OCI-LY1 (cell line): ENCODE measurements at regions not wholly inside any gene's neighbourhood (a gene's known extent, or its start where the extent isn't known, plus 50 kb on each side); places are given as distances from the start of the nearest gene placed in this dataset.

Experiments
- H2AFZ ChIP-seq: fragments of 200-600 bp; sonication (generic), shearing (Covaris generic); 2 replicates; pipeline ENCODE4 v1.6.0; 2014; ENCODE audit warnings: antibody characterized with exemption, mild to moderate bottlenecking, low read length
- H3F3A ChIP-seq: fragments of 200-600 bp; sonication (generic), shearing (Covaris generic); 2 replicates; pipeline ENCODE4 v1.6.0; 2014; ENCODE audit warnings: mild to moderate bottlenecking, antibody characterized with exemption, low read length, moderate library complexity; ENCODE audit not compliant: insufficient read depth
- H3K27ac ChIP-seq: fragments of 200-600 bp; sonication (generic); 2 replicates; pipeline ENCODE4 v1.5.1; 2014; ENCODE audit warnings: low read length, mixed run types, mild to moderate bottlenecking, low read depth; ENCODE audit not compliant: poor library complexity, severe bottlenecking
- H3K27me3 ChIP-seq: fragments of 200-600 bp; sonication (generic); 2 replicates; pipeline ENCODE4 v1.6.0; 2014; ENCODE audit warnings: antibody characterized with exemption, mild to moderate bottlenecking, low read length, moderate library complexity; ENCODE audit not compliant: insufficient read depth
- H3K36me3 ChIP-seq: fragments of 200-600 bp; sonication (generic); 2 replicates; pipeline ENCODE4 v1.6.1; 2014; ENCODE audit warnings: mild to moderate bottlenecking, antibody characterized with exemption, low read length, moderate library complexity, mixed read lengths; ENCODE audit not compliant: insufficient read depth
- H3K4me1 ChIP-seq: fragments of 200-600 bp; sonication (generic); 2 replicates; pipeline ENCODE4 v1.5.1; 2014; ENCODE audit warnings: mild to moderate bottlenecking, low read length, moderate library complexity; ENCODE audit not compliant: insufficient read depth, severe bottlenecking
- H3K4me2 ChIP-seq: fragments of 200-600 bp; sonication (generic), shearing (Covaris generic); 2 replicates; pipeline ENCODE4 v1.6.1; 2014; ENCODE audit warnings: low read length
- H3K4me3 ChIP-seq: fragments of 200-600 bp; sonication (generic); 2 replicates; pipeline ENCODE4 v1.5.1; 2014; ENCODE audit warnings: low read length, low read depth, mild to moderate bottlenecking, mixed read lengths; ENCODE audit not compliant: poor library complexity, severe bottlenecking
- H3K79me2 ChIP-seq: fragments of 200-600 bp; shearing (Covaris generic); 2 replicates; pipeline ENCODE4 v1.6.1; 2016; ENCODE audit warnings: mixed run types, low read length, mixed read lengths; ENCODE audit not compliant: insufficient read depth
- H3K9ac ChIP-seq: fragments of 200-600 bp; sonication (generic), shearing (Covaris generic); 2 replicates; pipeline ENCODE4 v1.6.1; 2014; ENCODE audit warnings: mild to moderate bottlenecking, low read length, mixed read lengths
- H3K9me2 ChIP-seq: fragments of 200-600 bp; sonication (generic), shearing (Covaris generic); 2 replicates; pipeline ENCODE4 v1.6.1; 2014; ENCODE audit warnings: low read depth, mild to moderate bottlenecking, low read length, mixed read lengths
- H3K9me3 ChIP-seq: fragments of 200-600 bp; shearing (Covaris generic); 2 replicates; pipeline ENCODE4 v1.6.1; 2014; ENCODE audit warnings: low read length, mixed read lengths
- H4K20me1 ChIP-seq: fragments of 200-600 bp; sonication (generic), shearing (Covaris generic); 2 replicates; pipeline ENCODE4 v1.6.0; 2016; ENCODE audit warnings: mild to moderate bottlenecking, low read length; ENCODE audit not compliant: insufficient read depth
- CTCF ChIP-seq: fragments of 200-600 bp; sonication (generic), shearing (Covaris generic); IDR thresholded peaks from 2 replicates; pipeline ENCODE4 v1.5.1; 2017; ENCODE audit warnings: mild to moderate bottlenecking, antibody characterized with exemption, low read length, moderate library complexity, mixed read lengths
- EZH2 ChIP-seq: fragments of 200-600 bp; sonication (generic), shearing (Covaris generic); IDR thresholded peaks from 2 replicates; pipeline ENCODE4 v1.8.0; 2017; ENCODE audit warnings: borderline replicate concordance, mixed run types, mild to moderate bottlenecking, antibody characterized with exemption, low read length, moderate library complexity, mixed read lengths

- no peaks in the 10 kb centered on the region for H3K4me1 ChIP-seq
- no peaks in the 10 kb centered on the region for H3F3A ChIP-seq
- no peaks in the 10 kb centered on the region for H3K9me3 ChIP-seq
- no peaks in the 10 kb centered on the region for H3K79me2 ChIP-seq
- TF ChIP-seq EZH2, result no peak
- TF ChIP-seq CTCF, result no peak
- H4K20me1 ChIP-seq, result no peaks in the 10 kb centered on the region
- no peak overlapping the region for H3K4me3 ChIP-seq
- no peak overlapping the region for H2AFZ ChIP-seq
- H3K9me2 ChIP-seq, result no peaks in the 10 kb centered on the region
- no peak overlapping the region for H3K9ac ChIP-seq
- H3K36me3 ChIP-seq, result no peaks in the 10 kb centered on the region
- H3K4me2 ChIP-seq, result no peak overlapping the region
- no peaks in the 10 kb centered on the region for H3K27me3 ChIP-seq
- no peak overlapping the region for H3K27ac ChIP-seq
These were observed 274.6 kb upstream of the CYRIA start for GRCh38 chr2:16940214-16940613.

GRCh38 chr2:16939771-16940170, 274.1 kb upstream of the CYRIA start:
- H3K79me2 ChIP-seq, result no peaks in the 10 kb centered on the region
- H3K9me2 ChIP-seq, result no peaks in the 10 kb centered on the region
- H3K27ac ChIP-seq, result no peak overlapping the region
- no peak for TF ChIP-seq CTCF
- no peak for TF ChIP-seq EZH2
- H3K9ac ChIP-seq, result no peak overlapping the region
- no peaks in the 10 kb centered on the region for H3K27me3 ChIP-seq
- H3F3A ChIP-seq, result no peaks in the 10 kb centered on the region
- no peaks in the 10 kb centered on the region for H3K4me1 ChIP-seq
- H2AFZ ChIP-seq, result no peak overlapping the region
- H3K36me3 ChIP-seq, result no peaks in the 10 kb centered on the region
- no peaks in the 10 kb centered on the region for H3K9me3 ChIP-seq
- no peak overlapping the region for H3K4me2 ChIP-seq
- no peak overlapping the region for H3K4me3 ChIP-seq
- no peaks in the 10 kb centered on the region for H4K20me1 ChIP-seq

GRCh38 chr2:16933355-16933754, 267.7 kb upstream of the CYRIA start:
- Histone ChIP-seq H3K27ac (no peak overlapping the region), H3K27me3 (no peaks in the 10 kb centered on the region), H3K79me2 (no peaks in the 10 kb centered on the region), H3K9ac (no peak overlapping the region), H3K4me2 (no peak overlapping the region), H3K9me3 (no peaks in the 10 kb centered on the region), H3K4me1 (no peaks in the 10 kb centered on the region), H3K36me3 (no peaks in the 10 kb centered on the region), H3F3A (no peaks in the 10 kb centered on the region), H3K9me2 (no peaks in the 10 kb centered on the region), H2AFZ (no peak overlapping the region), H4K20me1 (no peaks in the 10 kb centered on the region), H3K4me3 (no peak overlapping the region)
- TF ChIP-seq CTCF (no peak), EZH2 (no peak)
